Superior temporal gyrus (tissue), 1 donor: ENCODE measurements at regions not wholly inside any gene's neighbourhood (a gene's known extent, or its start where the extent isn't known, plus 50 kb on each side); places are given as distances from the start of the nearest gene placed in this dataset.
A peak's percentile ranks its signal among the peaks of the same experiment; 100 is the strongest.

Experiments used
- DNase-seq: peaks from one replicate; pipeline ENCODE4 v3.0.0-alpha.2; 2016; ENCODE audit errors: extremely low spot score

DNA sequence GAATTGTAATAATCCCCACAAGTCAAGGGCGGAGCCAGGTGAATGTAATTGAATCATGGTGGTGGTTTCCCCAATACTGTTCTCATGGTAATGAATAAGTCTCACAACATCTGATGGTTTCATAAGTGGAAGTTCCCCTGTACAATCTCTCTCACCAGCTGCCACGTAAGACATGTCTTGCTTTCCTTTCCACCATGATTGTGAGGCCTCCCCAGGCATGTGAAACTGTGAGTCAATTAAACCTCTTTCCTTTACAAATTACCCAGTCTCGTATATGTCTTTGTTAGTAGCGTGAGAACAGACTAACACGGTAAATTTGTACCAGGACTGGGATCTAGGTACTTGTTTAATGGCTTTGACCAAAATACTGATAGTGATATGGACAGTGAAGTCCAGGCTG lies 744.3 kb upstream of the REG3G start:
- DNase-seq, result no peak

DNA sequence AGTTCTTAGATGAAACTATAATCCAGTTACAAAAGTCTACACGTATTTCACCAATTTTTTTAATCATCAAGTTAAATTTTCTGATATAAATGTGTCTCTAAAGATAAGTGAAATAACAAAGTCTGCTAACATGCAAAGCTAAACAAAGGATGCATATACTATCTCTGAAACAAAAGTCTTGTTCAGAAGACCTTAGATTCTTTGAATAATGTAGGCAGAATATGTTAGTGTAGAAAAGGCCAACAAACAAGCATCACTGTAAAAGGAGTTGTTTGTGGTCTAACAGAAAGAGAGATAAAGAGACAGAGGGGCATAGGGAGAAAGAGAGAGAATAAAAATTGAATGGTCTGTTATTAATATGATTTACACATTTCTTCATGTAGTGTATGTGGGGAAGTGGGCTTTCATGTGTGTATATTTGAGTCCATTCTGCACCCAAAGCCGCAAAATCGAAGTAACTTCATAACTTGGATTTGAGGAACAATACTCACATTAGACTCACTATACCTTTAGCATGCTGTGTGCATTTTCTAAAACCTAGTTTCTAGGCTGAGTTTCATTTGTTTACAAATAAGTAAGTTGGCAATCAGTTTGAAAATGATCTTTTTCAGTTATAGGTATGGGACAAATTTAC lies 734.8 kb upstream of the REG3G start:
- peak; percentile 74 for DNase-seq

DNA sequence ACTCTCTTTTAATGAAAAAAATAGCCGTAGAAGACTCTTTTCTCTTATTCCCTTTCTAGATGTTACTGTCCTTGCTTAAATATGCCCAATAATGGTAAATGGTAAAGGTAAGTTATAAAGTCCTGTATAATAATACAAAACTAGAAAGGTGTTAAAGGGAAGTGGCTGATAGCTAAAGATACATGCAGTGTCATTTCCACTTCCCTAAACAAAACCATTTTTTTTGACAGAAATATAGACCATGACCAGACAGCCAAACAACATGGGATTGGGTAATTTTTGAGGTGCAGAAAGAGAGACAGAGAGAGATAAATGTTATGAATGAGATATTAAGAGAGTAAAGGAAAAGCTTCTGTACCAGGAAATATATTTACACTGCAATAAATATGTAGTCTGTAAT lies 731.7 kb upstream of the REG3G start:
- DNase-seq, result no peak

DNA sequence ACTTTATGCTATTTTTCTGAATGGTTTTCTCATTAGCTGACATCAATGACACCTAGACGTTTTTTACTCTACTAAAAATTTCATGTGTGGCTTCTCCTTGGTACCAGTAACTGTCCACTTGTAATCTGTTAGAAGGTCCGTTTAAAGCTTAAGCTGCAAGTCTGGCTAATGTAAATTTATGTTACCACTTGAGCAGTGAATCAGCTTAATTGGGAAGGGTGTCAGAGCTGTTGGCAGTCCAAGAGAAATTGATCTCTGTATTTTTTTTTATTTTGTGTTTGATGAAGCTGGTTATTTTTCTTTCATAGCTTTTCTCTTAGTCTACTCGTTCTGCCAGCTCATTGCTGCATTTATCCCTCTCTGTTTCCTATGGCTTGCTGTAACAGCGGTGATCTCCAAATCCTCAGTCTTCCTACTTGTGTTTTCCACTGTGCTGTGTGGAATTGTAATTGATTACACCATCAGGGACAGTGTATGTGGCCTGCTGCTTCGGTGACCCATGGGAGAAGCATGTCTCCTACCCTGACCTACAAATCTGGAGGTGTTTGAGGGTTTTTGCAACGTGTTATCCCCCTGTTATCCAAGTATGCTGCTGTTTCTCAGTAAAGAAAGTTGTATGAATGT lies 724.2 kb upstream of the REG3G start:
- DNase-seq, result peak; percentile 25

DNA sequence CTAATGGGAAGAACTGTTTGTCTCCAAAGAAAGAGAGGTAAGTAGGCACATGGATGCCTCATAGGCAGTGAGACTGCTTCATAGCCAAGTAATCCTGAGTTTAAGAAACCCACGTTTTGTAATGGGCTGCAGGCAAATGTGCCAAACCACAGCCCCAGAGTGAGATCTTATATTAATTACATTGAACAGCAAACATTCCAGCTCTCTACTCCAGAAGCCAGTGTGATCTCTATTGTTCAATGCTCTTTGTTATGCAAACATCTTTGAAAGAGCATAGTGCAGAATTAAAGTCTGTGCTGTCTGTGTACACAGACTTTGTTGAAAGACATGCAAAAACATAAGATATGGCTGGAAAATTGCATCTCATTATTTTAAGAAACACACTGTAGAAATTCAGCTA lies 720.8 kb upstream of the REG3G start:
- DNase-seq, result peak; percentile 64

DNA sequence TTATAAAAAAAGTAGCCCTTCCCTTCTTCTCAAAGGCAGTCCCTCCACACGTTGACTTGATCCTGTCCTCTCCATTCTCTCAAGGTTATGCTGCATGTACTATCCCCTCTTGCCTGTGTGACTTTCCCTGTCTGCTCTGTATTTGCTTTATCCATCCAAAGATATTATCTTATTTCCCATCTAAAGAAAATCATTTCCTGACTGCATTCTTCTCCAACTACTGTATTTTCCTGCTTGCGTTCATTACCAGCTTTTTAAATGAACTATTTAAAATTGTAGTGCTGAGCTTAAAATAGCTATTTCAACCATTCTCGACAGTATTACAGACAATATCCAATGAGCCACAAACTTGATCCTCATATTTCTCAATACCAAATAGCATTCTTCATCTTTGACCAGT lies 716.0 kb upstream of the REG3G start:
- no peak for DNase-seq

DNA sequence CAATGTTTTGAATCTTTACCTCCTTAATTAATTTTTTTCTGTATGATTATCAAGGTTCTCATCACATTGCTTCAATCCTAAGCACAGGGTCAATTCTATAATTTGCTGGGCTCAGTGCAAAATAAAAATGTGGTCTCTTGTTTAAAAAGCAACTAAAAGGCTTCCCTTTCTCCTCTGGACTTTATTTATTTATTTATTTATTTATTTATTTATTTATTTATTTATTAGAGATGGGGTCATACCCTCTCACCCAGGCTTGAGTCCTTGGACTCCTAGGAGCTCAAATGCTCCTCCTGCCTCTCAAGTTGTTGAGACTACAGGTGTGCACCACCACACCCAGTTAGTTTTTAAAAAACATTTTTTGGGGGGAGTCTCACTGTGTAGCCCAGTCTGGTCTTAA lies 710.1 kb upstream of the REG3G start:
- DNase-seq, result no peak

DNA sequence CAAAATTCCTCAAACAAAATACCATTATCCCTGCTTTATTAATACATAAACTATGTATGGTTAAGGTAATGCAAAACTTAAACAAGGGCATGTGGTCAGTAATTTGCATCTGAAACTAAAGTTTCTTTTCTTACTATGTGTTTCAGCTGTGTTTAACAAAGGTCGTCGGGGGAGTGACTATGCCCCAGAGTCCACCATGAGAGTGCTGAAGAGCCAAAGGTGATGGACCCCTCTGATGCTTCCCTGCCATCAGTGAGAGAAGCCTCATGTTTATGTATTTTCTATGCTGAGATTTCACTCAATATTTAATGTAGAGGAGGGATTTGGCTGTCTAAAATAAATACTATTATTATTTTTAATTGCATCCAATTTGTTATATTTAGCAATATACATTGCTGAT lies 707.2 kb upstream of the REG3G start:
- no peak for DNase-seq

DNA sequence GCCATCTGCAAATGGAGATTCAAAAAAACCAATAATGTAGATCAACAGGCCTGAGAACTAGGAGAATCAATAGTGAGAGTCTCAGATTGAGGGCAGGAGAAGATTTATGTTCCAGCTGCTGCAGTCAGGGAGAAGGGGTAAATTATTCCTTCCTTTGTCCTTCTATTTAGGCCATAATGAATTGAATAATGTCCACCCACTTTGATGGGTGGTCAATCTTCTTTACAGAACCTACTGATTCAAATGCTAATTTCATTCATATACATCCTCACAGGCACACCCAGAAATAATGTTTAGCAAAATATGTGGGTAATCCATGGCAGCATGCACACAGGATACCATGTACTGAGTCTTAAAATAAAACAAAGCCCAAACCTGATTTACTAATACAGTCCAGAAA lies 695.3 kb upstream of the REG3G start:
- no peak for DNase-seq

DNA sequence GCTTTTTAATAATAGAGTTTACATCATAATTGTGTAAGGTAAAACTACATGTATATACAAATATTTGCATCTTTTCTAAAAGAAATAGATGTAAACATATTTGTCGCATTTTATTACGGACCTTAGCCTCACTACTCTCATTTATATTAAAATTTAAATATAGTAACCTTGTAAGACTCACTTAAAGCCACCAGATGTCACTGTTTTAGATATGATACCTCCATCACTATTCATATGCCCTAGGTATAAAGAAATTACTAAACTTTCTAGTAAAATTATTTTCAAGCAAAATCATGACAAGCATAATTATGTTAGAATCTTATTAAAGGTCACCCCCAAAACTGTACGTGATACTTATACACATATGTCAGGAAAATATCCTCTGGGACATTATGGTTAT lies 674.3 kb upstream of the REG3G start:
- DNase-seq, result no peak

DNA sequence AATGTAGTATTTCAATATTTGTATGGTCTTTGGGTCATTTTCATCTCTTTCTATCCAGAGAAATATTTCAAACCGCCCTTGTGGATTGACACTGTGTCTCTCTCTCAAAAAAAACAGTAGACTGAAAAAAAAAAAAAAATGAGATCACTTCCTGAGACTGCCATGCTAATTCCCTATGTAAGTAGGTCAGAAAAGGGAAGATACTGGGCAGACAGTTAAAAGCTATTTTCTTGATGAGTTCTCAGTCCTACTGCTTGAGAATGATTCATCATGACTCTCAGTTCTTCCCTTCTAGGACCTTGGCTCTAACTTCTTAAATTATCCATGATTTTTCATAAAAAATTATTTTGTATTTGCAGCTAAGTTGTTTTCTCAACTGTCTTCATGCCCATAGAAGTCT lies 672.3 kb upstream of the REG3G start:
- DNase-seq, result no peak

DNA sequence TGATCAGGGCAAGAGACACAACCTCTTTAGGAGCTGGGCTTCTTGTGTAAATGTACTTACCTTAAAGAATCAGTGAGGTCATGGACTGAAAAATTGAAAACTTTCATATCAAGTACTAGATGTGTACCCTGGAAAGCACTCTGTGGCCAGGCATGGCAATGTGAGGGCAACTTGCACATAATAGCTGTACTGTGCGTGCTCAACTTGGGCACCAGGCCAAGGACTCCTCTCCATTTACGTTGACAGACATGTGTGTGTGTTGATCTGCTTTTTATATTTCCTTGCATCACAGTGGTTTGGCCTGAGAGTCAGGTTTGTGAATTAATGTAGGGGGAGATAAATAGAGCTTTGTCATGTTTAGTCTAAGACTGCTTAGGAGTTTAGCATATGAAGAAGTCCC lies 669.5 kb upstream of the REG3G start:
- no peak for DNase-seq

DNA sequence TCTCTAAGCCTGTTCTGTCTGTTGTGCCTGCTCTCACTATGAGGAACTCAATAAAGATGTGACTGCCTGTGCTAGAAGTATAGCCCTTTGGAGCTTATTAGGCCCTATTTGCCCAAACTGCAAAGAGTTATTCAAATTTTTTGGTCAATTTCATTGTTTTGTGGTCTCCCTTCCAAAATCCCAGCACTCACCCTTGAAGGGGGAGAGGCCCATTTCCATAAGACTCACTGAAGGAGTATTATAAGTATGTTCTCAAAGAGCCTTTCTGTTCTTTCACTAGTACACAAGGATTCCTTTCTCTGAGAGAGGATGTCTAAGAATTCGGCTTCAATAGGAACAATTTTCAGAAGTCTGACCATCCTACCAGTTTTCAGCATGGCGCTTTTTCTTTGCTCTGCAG lies 641.9 kb upstream of the REG3G start:
- peak; percentile 24 for DNase-seq

DNA sequence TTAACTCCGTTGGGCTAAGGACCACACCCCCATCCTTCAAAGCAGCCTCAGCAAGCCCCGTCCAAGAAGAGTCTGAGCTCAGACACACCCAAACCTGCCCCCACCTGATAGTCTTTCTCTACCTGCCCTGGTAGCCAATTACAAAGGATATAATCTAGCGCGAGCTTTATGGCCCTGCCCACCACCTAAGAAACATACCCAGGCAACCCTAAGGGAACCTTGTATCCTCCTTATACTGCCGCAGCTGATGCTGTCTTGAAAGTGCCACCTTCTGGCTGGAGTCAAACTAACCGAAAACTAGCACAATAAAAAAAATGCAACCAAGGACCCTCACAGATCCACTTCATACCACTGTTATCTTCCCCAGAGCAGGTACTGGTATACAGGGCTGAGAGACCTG lies 628.3 kb upstream of the REG3G start:
- no peak for DNase-seq

DNA sequence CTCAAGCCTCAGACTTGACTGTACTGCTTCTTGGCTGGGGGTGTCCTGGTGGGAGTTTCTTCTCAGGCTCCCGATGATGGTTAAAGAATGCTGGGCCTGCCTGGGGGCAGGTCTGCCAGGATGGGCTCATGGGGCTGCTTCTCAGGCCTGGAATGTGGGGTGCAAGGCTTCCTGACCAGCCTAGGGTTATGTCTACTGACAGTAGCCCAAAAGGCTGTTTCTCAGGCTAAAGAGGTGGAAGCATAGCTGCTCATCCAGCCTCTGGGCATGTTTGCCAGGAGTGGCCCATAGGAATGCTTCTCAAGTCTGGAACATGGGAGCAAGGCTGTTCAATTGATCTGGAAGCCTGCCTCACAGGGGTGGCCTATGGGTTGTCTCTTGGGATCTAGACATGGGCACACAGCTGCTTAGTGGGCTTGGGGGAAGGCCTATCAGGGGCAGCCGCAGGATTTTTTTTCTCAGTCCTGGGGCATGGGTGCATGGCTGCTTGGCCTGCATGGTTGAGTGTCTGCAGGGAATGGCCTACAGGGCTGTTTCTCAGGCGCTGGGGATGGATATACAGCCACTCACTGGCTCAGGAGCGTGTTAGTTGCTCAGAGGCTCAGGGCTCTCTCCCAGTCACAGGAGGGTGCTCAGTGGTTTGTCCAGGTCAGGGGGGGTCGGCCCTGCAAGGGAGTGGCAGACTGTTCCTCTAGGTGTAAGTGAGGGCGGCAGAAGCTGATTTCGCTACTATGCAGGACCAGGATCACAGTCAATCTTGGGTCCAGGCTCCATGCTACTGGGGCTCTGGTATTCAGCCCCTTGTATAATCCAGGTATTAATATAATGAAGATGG lies 617.3 kb upstream of the REG3G start:
- no peak for DNase-seq

DNA sequence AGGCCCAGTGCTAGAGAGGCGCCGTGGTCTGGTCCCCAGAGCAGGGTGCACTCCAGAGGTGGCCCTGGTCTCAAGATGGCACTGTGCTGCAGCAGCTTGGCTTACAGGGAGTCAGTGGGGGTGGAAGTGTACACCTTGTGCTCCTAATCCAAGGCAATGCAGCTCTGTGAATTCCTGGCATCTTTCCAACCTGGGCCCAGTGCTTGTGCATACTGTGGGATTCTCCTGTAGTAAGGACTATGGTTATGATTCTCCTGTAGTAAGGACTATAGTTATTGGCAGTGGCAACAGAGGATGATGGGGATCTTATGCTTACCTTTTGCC lies 616.7 kb upstream of the REG3G start:
- no peak for DNase-seq

DNA sequence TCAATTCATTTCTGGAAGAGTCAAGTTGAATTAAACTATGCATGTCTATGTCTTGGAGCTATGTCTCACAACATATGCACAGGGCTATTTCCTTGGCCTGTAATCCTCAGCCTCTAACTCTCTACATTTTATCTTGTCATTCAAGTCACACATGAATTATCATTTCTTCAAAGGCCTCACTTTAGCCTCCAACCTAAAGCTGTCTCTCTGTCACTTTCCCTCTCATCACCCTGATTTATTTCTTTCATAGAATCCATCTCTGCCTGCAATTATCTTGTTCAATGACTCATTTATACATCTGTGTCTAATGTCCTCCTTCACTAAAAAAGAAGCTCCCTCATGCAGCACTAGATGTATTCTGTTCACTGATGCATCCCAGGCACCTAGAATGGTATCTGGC lies 614.2 kb upstream of the REG3G start:
- DNase-seq, result no peak

DNA sequence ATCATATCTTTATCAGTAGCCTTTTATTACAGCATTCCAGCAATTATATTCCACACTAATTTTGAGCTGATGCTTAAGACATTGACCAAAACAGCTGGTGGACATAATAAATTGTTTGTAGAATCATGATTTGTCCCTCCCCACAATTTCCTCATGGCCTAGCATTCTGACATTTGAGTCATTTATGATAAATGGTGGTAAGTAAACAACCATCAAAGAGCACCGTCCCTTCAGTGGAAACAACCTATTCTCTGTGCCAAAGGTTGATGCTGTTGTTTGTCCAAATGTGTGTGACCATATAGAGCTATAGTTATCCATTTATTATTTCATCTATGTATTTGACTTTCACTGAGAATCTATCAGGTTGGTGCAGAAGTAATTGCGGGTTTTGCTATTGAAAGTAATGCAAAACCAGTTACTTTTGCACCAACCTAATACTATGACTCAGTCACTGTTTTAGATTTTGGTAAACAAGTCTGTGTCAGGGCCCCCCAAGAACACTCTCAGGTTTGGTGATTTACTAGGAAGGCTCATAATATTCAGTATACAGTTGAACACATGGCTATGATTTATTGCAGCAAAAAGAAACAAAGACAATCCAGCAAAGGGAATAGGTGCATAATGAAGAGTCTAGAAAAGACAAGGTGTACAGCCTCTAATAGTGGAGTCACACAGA lies 608.7 kb upstream of the REG3G start:
- no peak for DNase-seq

DNA sequence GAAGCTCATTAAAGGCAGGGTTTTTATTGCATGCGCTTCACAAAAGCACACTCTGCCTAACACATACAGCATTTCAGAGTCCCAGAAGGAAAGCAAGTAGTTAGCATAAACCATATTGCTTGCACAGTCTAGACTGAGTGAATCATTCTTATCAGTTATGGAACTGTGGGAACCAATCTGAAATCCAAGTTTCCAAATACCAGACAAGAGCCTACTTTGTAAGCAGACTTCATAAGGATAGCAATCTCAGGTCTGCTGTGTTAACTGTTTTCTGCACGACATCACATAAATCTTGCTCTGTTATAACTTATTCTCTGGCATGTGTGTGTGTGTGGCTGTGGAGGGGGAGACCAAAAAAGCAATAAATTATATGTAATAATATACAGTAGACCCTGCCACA lies 608.1 kb upstream of the REG3G start:
- no peak for DNase-seq

DNA sequence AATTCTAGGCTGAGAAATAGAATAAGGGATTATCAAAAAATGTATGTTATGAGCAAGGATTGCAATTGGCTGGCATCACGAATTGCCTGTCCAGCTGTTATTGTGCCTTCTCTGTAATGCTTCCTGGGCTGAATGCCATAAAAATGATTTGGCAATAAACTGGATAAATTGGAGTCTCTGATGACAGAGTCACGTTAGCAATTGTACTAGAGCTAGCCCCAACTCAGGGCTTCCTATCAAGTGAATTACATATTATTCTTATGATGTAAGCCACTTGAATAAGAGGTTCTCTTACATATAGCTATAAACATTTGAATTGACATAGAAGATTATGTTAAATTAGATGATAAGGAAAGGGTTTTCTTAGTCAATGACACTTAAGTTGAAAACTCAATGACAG lies 607.5 kb upstream of the REG3G start:
- DNase-seq, result no peak

DNA sequence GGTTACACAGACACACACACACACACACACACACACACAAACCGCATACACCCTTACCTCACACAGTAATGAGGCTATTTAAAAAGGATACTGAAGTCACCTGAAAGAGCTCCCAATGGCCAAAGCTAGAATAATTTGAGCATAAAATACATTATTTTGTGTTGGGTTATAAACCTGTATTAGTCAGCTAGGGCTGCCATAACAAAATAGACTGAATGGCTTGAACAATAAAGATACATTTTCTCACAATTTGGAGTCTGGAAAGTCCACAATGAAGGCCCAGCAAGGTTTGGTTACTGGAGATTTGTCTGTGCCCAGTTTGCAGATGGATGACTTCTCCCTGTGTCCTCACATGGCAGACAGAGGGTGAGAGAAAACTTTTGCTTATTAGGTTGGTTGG lies 605.4 kb upstream of the REG3G start:
- no peak for DNase-seq

DNA sequence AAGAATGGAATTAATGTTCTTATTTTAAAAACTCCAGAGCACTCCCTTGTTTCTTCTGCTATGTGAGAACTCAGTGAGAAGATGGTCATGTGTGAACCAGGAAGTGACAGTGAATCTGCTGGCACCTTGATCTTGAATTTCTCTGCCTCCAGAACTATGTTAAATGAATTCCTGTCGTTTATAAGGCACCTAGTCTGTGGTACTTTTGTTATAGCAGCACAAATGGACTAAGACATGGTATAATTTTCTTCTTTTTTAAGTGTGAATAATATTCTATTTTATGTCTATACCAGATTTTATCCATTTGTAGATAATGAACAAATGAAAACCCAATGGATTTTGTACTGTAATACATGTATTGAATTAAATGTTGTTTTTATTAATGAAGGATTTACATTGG lies 601.9 kb upstream of the REG3G start:
- DNase-seq, result no peak

DNA sequence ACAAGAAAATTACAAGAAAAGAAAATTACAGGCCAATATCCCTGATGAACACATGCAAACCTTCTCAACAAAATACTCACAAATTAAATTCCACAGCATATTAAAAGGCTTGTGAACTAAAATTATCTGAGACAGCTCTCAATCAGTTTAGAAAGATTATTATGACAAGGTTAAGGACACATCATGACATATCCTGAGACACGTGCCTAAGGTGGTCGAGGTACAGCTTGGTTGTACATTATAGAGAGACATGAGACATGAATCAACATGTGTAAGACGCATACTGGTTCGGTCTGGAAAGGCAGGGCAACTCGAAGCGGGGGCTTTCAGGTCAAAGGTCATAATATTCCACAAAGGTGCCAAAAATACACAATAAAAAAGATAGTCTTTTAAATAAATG lies 598.3 kb upstream of the REG3G start:
- DNase-seq, result no peak
